ENCODE measurements at regions not wholly inside any gene's neighbourhood (a gene's known extent, or its start where the extent isn't known, plus 50 kb on each side); places are given as distances from the start of the nearest gene placed in this dataset.
"Not testable (repeated sequence)": the region's sequence is repeated elsewhere in the genome, so short reads cannot be mapped to it uniquely, and the experiment has no call there.

GRCh38 chr12:68478516-68479260 is 132.0 kb upstream of the RAP1B start:
- DNase-seq (ENCODE audit: low read depth in 2 of 2) = no peak

GRCh38 chr12:68479261-68479895 is 131.3 kb upstream of the RAP1B start:
- no peak for DNase-seq (ENCODE audit: low read depth in 2 of 2)

DNA sequence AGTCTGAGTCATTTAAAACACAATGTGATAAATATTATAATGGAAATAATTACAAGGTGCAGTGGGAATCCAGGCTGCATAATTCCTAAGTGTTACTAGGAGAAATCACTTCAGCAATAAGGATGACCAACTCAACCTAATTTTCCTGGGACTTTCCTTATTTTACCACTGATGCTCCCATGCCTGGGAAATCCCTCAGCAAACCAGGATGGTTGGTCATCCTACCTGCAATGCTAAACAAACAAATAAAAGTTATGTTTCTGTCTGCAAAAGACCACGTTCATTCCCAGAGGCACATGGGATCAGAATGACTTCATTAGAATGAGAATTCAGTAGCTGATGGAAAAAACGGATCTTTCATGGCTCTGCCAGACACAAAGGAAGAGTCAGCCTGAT is 130.8 kb upstream of the RAP1B start:
- no peak for DNase-seq (ENCODE audit: low read depth in 2 of 2)

GRCh38 chr12:68480526-68480925 is 130.2 kb upstream of the RAP1B start:
- DNase-seq (ENCODE audit: low read depth in 2 of 2) = no peak

- DNase-seq (ENCODE audit: low read depth in 2 of 2) = no peak
Measured at GRCh38 chr12:68481181-68481941, 129.3 kb upstream of the RAP1B start.

- no peak for DNase-seq (ENCODE audit: low read depth in 2 of 2)
Measured at GRCh38 chr12:68482014-68482413, 128.7 kb upstream of the RAP1B start.

- DNase-seq (ENCODE audit: low read depth in 2 of 2) = no peak
Measured at GRCh38 chr12:68482660-68483059, 128.0 kb upstream of the RAP1B start.

DNA sequence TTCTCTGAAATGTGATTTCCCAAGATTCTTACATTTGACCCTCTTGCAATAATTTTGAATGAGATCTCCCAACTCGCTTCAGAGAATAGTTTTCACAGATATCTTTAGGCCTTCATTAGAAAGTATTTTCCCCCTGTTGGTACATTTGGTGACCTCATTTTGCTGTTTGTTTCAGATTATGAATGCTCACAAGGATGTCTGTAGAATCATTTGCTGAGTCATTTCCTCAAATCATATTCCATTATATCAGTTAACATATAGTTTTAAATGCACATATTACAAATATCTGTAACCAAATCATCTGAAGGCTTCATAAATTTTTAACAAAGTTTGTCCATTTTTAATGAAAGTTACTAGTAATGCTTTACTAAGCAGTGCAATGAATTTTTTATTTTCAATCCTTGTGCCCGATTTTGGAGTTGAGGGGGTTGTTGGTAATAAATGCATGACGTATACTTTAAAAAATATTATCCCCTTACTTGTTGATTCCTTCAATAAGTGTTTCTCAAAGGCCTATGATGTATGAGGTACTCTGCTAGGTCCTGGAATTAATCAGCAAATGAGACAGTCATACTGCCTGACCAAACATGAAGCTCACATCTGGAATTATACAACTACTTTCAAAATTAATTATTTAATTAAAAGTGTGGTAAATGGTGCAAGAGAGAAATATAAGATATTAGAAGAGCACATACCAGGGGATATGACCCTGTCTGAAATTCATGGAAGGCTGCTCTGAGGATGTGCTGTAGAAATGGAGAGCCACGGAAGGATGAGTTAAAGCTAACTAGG is 126.9 kb upstream of the RAP1B start:
- DNase-seq (ENCODE audit: low read depth in 2 of 2) = no peak

DNA sequence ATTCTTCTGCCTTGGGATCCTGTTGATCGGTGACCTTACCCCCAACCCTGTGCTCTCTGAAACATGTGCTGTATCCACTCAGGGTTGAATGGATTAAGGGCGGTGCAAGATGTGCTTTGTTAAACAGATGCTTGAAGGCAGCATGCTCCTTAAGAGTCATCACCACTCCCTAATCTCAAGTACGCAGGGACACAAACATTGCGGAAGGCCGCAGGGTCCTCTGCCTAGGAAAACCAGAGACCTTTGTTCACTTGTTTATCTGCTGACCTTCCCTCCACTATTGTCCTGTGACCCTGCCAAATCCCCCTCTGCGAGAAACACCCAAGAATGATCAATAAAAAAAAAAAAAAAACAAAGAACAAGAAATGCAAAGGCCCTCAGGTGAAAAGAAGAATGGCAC is 126.1 kb upstream of the RAP1B start:
- not testable (repeated sequence) for DNase-seq (ENCODE audit: low read depth in 2 of 2)

DNA sequence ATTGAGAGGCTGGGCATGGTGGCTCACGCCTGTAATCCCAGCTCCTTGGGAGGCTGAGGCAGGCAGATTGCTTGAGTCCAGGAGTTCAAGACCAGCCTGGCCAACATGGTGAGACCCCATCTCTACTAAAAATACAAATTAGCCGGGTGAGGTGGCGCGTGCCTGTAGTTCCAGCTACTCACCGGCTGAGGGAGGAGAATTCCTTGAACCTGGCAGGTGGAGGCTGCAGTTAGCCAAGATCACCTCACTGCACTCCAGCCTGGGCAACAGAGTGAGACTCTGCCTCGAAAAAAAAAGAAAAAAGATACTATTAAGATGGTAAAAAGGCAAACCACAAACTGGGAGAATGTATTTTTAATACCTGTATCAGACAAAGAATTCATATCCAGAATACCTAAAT is 124.2 kb upstream of the RAP1B start:
- DNase-seq (ENCODE audit: low read depth in 2 of 2) = not testable (repeated sequence)

- no peak for DNase-seq (ENCODE audit: low read depth in 2 of 2)
Measured at GRCh38 chr12:68487721-68488309, 122.9 kb upstream of the RAP1B start.

- DNase-seq (ENCODE audit: low read depth in 2 of 2) = no peak
Measured at GRCh38 chr12:68489273-68489672, 121.4 kb upstream of the RAP1B start.

DNA sequence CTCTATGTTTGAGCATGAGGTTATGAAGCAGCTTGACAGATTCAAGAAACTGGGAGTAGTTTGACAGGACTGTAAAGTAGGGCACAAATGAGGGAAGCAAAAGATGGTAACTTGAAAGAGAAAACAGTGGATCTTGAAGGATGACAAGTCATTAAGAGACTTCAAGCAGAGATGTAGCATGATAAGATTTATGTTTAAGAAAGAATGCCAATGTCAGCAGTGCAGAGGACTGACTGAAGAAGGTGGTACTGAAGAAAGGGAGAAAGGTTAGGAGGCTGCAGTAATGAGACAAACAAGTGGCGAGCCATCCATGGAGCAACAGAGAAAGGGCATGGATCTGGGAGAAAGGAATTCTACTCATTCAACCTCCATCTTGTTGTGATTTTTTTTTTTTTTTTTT is 120.2 kb upstream of the RAP1B start:
- DNase-seq (ENCODE audit: low read depth in 2 of 2) = no peak

GRCh38 chr12:68491204-68491960 is 119.3 kb upstream of the RAP1B start:
- no peak for DNase-seq (ENCODE audit: low read depth in 2 of 2)

- DNase-seq (ENCODE audit: low read depth in 2 of 2) = no peak
Measured at GRCh38 chr12:68495336-68496070, 115.2 kb upstream of the RAP1B start.

GRCh38 chr12:68497107-68497506 is 113.6 kb upstream of the RAP1B start:
- DNase-seq (ENCODE audit: low read depth in 2 of 2) = no peak

DNA sequence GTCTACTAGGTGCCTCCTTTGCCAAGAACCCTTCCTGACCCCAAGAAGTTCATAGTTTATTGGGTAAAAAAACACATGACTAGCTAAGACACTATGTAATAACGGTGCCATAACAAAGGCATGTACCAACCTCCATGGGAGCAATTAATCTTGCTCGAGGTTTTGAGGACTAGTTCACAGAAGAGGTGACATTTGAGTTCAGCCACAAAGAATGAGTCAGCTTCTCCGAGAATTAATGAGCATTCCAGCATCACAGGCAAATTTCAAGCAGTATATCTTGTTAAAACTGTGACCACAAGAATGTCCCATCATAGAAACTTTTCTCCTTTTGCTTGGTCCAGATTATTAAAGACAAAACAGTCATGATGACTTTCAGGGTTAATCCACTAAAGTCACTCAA is 113.0 kb upstream of the RAP1B start:
- no peak for DNase-seq (ENCODE audit: low read depth in 2 of 2)

DNA sequence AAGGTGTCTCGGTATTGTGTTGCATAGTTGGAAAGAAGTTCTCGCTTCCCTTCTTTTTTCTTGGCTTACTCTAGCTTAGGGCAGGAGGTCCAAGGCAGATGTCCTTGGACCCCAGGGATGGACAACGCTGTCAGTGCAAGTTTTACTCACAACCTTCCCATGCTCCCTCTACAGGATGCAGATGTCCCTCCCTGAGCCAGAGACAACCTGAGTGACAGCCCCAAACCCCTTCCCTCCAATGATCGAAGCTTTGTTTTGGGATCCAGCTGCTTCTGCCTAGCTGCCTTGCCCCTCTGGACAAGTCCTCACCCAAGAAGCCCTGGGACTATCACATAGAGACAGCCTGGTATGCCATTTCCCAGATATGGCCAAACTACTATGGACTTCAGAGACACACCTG is 112.0 kb upstream of the RAP1B start:
- no peak for DNase-seq (ENCODE audit: low read depth in 2 of 2)

DNA sequence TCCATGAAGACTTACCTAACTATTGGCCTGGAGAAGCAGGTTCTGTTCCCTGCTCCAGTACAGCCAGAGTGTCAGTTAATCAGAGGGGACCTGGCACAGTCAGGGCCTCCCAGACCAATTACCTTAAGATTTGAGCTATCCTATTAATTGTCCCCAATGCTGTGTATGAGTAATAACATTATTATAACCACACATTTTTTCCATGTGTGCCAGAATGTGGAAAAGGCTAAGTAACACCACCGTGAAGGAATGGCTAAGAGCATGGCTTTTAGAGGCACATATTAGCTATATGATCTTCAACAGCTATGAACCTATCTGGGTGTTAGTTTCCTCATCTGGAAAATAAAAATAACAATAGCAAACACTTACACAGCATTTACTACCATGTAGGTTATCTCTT is 111.1 kb upstream of the RAP1B start:
- DNase-seq (ENCODE audit: low read depth in 2 of 2) = no peak

DNA sequence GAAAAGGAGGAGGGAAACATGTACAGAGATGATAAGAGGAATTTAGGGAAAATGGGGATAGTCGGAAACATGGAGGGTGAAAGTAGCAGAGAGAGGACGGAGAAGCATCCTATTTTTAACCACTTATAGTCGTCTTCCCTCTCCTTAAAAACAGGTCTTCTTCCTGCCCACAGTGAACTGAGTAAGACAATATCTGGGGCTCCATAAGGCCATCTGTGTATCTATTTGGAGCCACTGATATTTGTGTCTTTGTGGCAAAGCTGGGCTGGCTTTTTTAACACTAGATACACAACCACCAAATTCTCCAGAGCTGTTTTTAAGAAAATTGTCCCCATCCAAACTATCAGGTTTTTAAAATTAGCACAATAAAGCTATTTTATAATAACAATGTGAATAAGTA is 109.5 kb upstream of the RAP1B start:
- no peak for DNase-seq (ENCODE audit: low read depth in 2 of 2)
